MCF 10A (cell line): ENCODE measurements at regions not wholly inside any gene's neighbourhood (a gene's known extent, or its start where the extent isn't known, plus 50 kb on each side); places are given as distances from the start of the nearest gene placed in this dataset.

Experiments
- BruUV-seq: library from RNA; stranded (reverse); fragments of 400-500 nt; replicated peaks from 2 replicates; lab custom pipeline; 2021; lab: Mats Ljungman, UMichigan
- CTCF ChIA-PET: fragments of 300-600 bp; sonication (Branson Sonifier 250); formaldehyde crosslinking; extraction: SDS; loops from one replicate; lab custom pipeline; 2021; ENCODE audit warnings: antibody characterized with exemption, inconsistent platforms; lab: Yijun Ruan, JAX
- POLR2A ChIA-PET: fragments of 300-600, 350-650 bp; sonication (Branson Sonifier 250); formaldehyde crosslinking; extraction: SDS; loops from one replicate; lab custom pipeline; 2020; ENCODE audit warnings: antibody characterized with exemption, inconsistent platforms; lab: Yijun Ruan, JAX
- DNase-seq: peaks from one replicate; pipeline ENCODE4 v3.0.0-alpha.2; 2018; ENCODE audit not compliant: unreplicated experiment
- H3K27ac Mint-ChIP-seq: one replicate; pipeline ENCODE4 v1.8.0; 2022; ENCODE audit warnings: mild to moderate bottlenecking, low read depth, mixed read lengths; ENCODE audit not compliant: unreplicated experiment
- H3K27me3 Mint-ChIP-seq: one replicate; pipeline ENCODE4 v1.8.0; 2022; ENCODE audit warnings: mixed read lengths; ENCODE audit not compliant: insufficient read depth, unreplicated experiment
- H3K36me3 Mint-ChIP-seq: one replicate; pipeline ENCODE4 v1.8.0; 2022; ENCODE audit warnings: mild to moderate bottlenecking, moderate library complexity, mixed read lengths; ENCODE audit not compliant: insufficient read depth, unreplicated experiment
- H3K4me1 Mint-ChIP-seq: one replicate; pipeline ENCODE4 v1.8.0; 2022; ENCODE audit warnings: mixed read lengths; ENCODE audit not compliant: insufficient read depth, unreplicated experiment
- H3K4me3 Mint-ChIP-seq: one replicate; pipeline ENCODE4 v1.8.0; 2022; ENCODE audit warnings: mild to moderate bottlenecking, moderate library complexity, mixed read lengths; ENCODE audit not compliant: unreplicated experiment
- H3K9me3 Mint-ChIP-seq: one replicate; pipeline ENCODE4 v1.8.0; 2022; ENCODE audit warnings: mixed read lengths; ENCODE audit not compliant: unreplicated experiment
- CTCF ChIP-seq: fragments of 200-600 bp; IDR thresholded peaks from one replicate; pipeline ENCODE4 v1.8.0; 2022; ENCODE audit warnings: antibody characterized with exemption, mild to moderate bottlenecking; ENCODE audit not compliant: unreplicated experiment
- intact Hi-C: fragments of 100-400 bp; cut with micrococcal nuclease; formaldehyde crosslinking; loops from 2 replicates; pipeline ENCODE4 v1.14.1; 2022

- BruUV-seq, result no TSS peak
- DNase-seq, result no peak
- CTCF ChIA-PET, result no interaction called here
- H3K9me3 Mint-ChIP-seq, result no peaks in the 10 kb centered on the region
- no peak overlapping the region for H3K27ac Mint-ChIP-seq
- no peaks in the 10 kb centered on the region for H3K4me1 Mint-ChIP-seq
- intact Hi-C loops, result no loop called here
- no peak overlapping the region for H3K4me3 Mint-ChIP-seq
- H3K36me3 Mint-ChIP-seq, result peaks cover 6% of the 10 kb centered on the region
- POLR2A ChIA-PET, result no interaction called here
- H3K27me3 Mint-ChIP-seq, result peaks cover 66% of the 10 kb centered on the region
- no peak for TF ChIP-seq CTCF
Observed at GRCh38 chr3:76694063-76694462, 345.8 kb upstream of the ROBO2 start.

GRCh38 chr3:76698136-76698706 lies 341.7 kb upstream of the ROBO2 start:
- intact Hi-C loops, result no loop called here
- Mint-ChIP-seq H3K4me1 (no peaks in the 10 kb centered on the region), H3K27ac (no peak overlapping the region), H3K36me3 (peaks cover 6% of the 10 kb centered on the region), H3K27me3 (peaks cover 77% of the 10 kb centered on the region), H3K9me3 (no peaks in the 10 kb centered on the region), H3K4me3 (no peak overlapping the region)
- no TSS peak for BruUV-seq
- POLR2A ChIA-PET, result no interaction called here
- DNase-seq, result no peak
- CTCF ChIA-PET, result interaction anchor here (0.7 kb wide), 2 partner anchors 485 to 641 kb away, joined by 3 read pairs; no protein-coding TSS in a partner anchor
- TF ChIP-seq CTCF, result no peak

GRCh38 chr3:76699846-76700245 lies 340.1 kb upstream of the ROBO2 start:
- Mint-ChIP-seq H3K4me3 (no peak overlapping the region), H3K27ac (no peak overlapping the region), H3K4me1 (no peaks in the 10 kb centered on the region), H3K36me3 (peaks cover 6% of the 10 kb centered on the region), H3K9me3 (no peaks in the 10 kb centered on the region), H3K27me3 (peaks cover 94% of the 10 kb centered on the region)
- no TSS peak for BruUV-seq
- no peak for TF ChIP-seq CTCF
- ChIA-PET POLR2A (no interaction called here), CTCF (no interaction called here)
- no peak for DNase-seq
- intact Hi-C loops, result no loop called here

GRCh38 chr3:76700323-76700722 lies 339.6 kb upstream of the ROBO2 start:
- no peak for DNase-seq
- H3K27ac Mint-ChIP-seq, result no peak overlapping the region
- peaks cover 6% of the 10 kb centered on the region for H3K36me3 Mint-ChIP-seq

More at GRCh38 chr3:76700323-76700722, 339.6 kb upstream of the ROBO2 start:
- Mint-ChIP-seq H3K4me1 (no peaks in the 10 kb centered on the region), H3K9me3 (no peaks in the 10 kb centered on the region), H3K4me3 (no peak overlapping the region), H3K27me3 (peaks cover 98% of the 10 kb centered on the region)
- intact Hi-C loops, result no loop called here
- POLR2A ChIA-PET, result no interaction called here
- TF ChIP-seq CTCF, result no peak
- CTCF ChIA-PET, result no interaction called here
- BruUV-seq, result no TSS peak
